Hepatocyte (in vitro differentiated cells): ENCODE measurements at regions not wholly inside any gene's neighbourhood (a gene's known extent, or its start where the extent isn't known, plus 50 kb on each side); places are given as distances from the start of the nearest gene placed in this dataset.

Source experiments
- DNase-seq: peaks from one replicate; pipeline ENCODE4 v3.0.0-alpha.2; 2016; ENCODE audit warnings: low spot score
- H2AFZ ChIP-seq: fragments of 200-600 bp; sonication (generic); 2 replicates; pipeline ENCODE4 v1.6.0; 2016; ENCODE audit warnings: antibody characterized with exemption, mild to moderate bottlenecking
- H3K27ac ChIP-seq: fragments of 200-600 bp; sonication (generic); 2 replicates; pipeline ENCODE4 v1.5.1; 2016; ENCODE audit warnings: mild to moderate bottlenecking
- H3K27me3 ChIP-seq: fragments of 200-600 bp; sonication (generic); 2 replicates; pipeline ENCODE4 v1.6.1; 2016
- H3K36me3 ChIP-seq: fragments of 200-600 bp; sonication (generic); replicated peaks from 2 replicates; pipeline ENCODE4 v1.5.1; 2016; ENCODE audit warnings: low read depth; ENCODE audit not compliant: insufficient read depth
- H3K4me1 ChIP-seq: fragments of 200-600 bp; sonication (generic); 2 replicates; pipeline ENCODE4 v1.5.1; 2016; ENCODE audit warnings: mild to moderate bottlenecking, moderate library complexity; ENCODE audit not compliant: insufficient read depth
- H3K4me2 ChIP-seq: fragments of 200-600 bp; sonication (generic); 2 replicates; pipeline ENCODE4 v1.6.0; 2016
- H3K4me3 ChIP-seq: fragments of 200-600 bp; sonication (generic); 2 replicates; pipeline ENCODE4 v1.5.1; 2016; ENCODE audit warnings: mild to moderate bottlenecking
- H3K79me2 ChIP-seq: fragments of 200-600 bp; sonication (generic); 2 replicates; pipeline ENCODE4 v1.6.0; 2017; ENCODE audit warnings: mild to moderate bottlenecking
- H3K9me2 ChIP-seq: fragments of 200-600 bp; sonication (generic); replicated peaks from 2 replicates; pipeline ENCODE4 v1.6.0; 2017; ENCODE audit warnings: mild to moderate bottlenecking; ENCODE audit not compliant: insufficient read depth
- H3K9me3 ChIP-seq: fragments of 200-600 bp; sonication (generic); 2 replicates; pipeline ENCODE4 v1.5.1; 2016; ENCODE audit warnings: low read depth, mild to moderate bottlenecking
- H4K20me1 ChIP-seq: fragments of 200-600 bp; sonication (generic); 2 replicates; pipeline ENCODE4 v1.6.0; 2016; ENCODE audit warnings: mild to moderate bottlenecking; ENCODE audit not compliant: insufficient read depth, poor library complexity, severe bottlenecking
- EZH2 ChIP-seq: fragments of 200-600 bp; sonication (generic); IDR thresholded peaks from 2 replicates; pipeline ENCODE4 v1.6.1; 2016; ENCODE audit warnings: antibody characterized with exemption, mild to moderate bottlenecking, borderline replicate concordance
- EZH2phosphoT487 ChIP-seq: fragments of 200-600 bp; sonication (generic); IDR thresholded peaks from one replicate; pipeline ENCODE4 v1.6.1; 2018; ENCODE audit warnings: antibody characterized with exemption, mild to moderate bottlenecking, low read depth, moderate library complexity; ENCODE audit not compliant: unreplicated experiment, severe bottlenecking
- WGBS: methylation state at CpG from one replicate; pipeline ENCODE4 v1.1.6; 2016; ENCODE audit warnings: low lambda C conversion rate; ENCODE audit errors: missing lambda C conversion rate; 5-methylcytosine and 5-hydroxymethylcytosine counted together
- TF ChIP-seq, protein P1 (sequence below): fragments of 200-600 bp; sonication (generic); IDR thresholded peaks from 2 replicates; pipeline ENCODE4 v1.5.1; 2016; ENCODE audit warnings: antibody characterized with exemption, mild to moderate bottlenecking; ENCODE audit not compliant: poor library complexity

DNA sequence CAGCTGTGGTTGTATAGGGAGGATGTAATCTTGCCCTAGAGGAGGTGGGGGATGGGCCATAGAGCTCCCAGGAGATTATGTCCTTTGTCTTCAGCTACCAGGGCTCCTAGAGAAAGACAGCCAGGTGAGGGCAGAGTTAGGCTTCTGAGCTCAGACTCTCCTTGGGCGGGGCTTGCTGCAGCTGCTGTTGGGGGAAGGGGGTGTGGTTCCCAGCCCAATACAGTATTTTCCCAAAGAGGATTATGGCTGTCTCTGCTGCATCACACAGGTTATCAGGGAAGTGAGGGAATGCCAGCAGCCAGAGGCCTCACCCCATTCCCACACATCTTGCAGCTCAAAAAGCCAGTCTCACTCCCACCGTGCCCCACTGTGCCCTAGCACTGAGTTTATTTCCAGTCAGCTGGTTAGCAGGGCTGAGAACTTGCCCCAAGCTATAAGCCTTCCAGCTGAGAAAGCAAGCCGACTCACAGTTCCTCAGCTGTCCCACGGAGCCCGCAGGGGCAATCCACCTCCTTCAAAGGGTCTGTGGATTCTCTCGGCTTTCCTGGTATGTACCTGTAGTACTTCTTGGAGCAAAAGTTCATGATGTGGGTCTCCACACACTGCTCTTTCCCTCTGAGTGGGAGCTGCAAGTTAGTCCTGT is 217.3 kb upstream of the CPNE8 start:
- no peak overlapping the region for H3K4me3 ChIP-seq
- TF ChIP-seq EZH2phosphoT487 (no peak), EZH2 (no peak)
- TF ChIP-seq, protein P1, sequence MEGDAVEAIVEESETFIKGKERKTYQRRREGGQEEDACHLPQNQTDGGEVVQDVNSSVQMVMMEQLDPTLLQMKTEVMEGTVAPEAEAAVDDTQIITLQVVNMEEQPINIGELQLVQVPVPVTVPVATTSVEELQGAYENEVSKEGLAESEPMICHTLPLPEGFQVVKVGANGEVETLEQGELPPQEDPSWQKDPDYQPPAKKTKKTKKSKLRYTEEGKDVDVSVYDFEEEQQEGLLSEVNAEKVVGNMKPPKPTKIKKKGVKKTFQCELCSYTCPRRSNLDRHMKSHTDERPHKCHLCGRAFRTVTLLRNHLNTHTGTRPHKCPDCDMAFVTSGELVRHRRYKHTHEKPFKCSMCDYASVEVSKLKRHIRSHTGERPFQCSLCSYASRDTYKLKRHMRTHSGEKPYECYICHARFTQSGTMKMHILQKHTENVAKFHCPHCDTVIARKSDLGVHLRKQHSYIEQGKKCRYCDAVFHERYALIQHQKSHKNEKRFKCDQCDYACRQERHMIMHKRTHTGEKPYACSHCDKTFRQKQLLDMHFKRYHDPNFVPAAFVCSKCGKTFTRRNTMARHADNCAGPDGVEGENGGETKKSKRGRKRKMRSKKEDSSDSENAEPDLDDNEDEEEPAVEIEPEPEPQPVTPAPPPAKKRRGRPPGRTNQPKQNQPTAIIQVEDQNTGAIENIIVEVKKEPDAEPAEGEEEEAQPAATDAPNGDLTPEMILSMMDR, result no peak
- no peak overlapping the region for H3K4me2 ChIP-seq
- no peaks in the 10 kb centered on the region for H3K9me2 ChIP-seq
- H4K20me1 ChIP-seq, result no peaks in the 10 kb centered on the region
- WGBS, result 53% methylated on average over 6 of the region's 6 CpGs
- no peak overlapping the region for H3K27ac ChIP-seq
- H3K79me2 ChIP-seq, result no peaks in the 10 kb centered on the region
- no peaks in the 10 kb centered on the region for H3K9me3 ChIP-seq
- no peak overlapping the region for H2AFZ ChIP-seq
- no peak for DNase-seq
- peaks cover under 1% of the 10 kb centered on the region for H3K4me1 ChIP-seq
- no peaks in the 10 kb centered on the region for H3K27me3 ChIP-seq
- H3K36me3 ChIP-seq, result no peaks in the 10 kb centered on the region

DNA sequence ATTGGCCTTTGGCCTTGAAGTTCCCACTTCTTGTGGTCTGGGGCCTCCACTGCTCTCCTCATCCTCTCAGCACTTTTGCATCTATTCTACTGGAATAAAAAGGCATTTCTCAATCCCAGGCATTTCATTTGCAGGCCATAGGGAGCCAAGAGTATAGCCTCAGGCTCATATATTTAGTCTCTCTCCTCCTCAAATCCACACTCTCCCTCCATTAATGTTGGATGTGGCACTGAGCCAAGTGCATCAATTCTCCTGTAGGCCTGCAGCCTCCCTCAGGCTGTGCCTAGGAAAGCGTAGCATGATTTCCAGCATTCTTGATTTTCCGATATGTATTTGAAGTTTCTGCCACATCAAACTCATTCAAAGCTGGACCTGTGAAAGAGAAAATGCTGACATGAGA is 211.5 kb upstream of the CPNE8 start:
- no peak overlapping the region for H3K4me2 ChIP-seq
- no peaks in the 10 kb centered on the region for H3K27me3 ChIP-seq
- H3K27ac ChIP-seq, result no peak overlapping the region
- no peaks in the 10 kb centered on the region for H4K20me1 ChIP-seq
- no peak for DNase-seq
- H3K9me2 ChIP-seq, result no peaks in the 10 kb centered on the region
- H3K4me1 ChIP-seq, result no peaks in the 10 kb centered on the region
- TF ChIP-seq EZH2phosphoT487, result no peak
- no peak for TF ChIP-seq EZH2
- TF ChIP-seq, protein P1, result no peak
- no peak overlapping the region for H3K4me3 ChIP-seq
- WGBS, result 84% methylated on average over 2 of the region's 2 CpGs
- H3K9me3 ChIP-seq, result no peaks in the 10 kb centered on the region
- H2AFZ ChIP-seq, result no peak overlapping the region
- H3K36me3 ChIP-seq, result no peaks in the 10 kb centered on the region
- no peaks in the 10 kb centered on the region for H3K79me2 ChIP-seq

DNA sequence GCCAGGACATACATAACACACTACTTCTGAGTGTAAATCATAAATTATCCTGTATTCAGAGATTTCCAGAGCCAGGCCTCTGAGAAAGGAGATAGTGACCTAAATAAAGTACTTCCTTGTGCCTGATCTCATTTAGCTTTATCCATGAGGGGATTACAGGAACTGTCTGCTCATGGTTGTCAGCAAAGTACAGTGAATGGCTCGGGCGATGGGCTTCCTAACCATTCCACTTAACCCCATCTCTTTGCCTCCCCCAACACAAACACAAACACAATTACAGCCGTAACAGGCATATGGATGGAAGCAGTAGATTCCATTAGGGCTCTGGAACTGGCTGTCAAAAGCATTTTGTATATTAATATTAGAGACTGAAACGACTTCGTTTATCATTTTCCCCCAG is 206.7 kb upstream of the CPNE8 start:
- Histone ChIP-seq H3K4me2 (no peak overlapping the region), H3K4me1 (no peaks in the 10 kb centered on the region), H3K9me3 (no peaks in the 10 kb centered on the region), H3K36me3 (no peaks in the 10 kb centered on the region), H3K79me2 (no peaks in the 10 kb centered on the region), H3K27ac (no peak overlapping the region), H3K4me3 (no peak overlapping the region), H3K9me2 (no peaks in the 10 kb centered on the region), H4K20me1 (no peaks in the 10 kb centered on the region), H3K27me3 (no peaks in the 10 kb centered on the region), H2AFZ (no peak overlapping the region)
- WGBS, result 64% methylated on average over 5 of the region's 5 CpGs
- TF ChIP-seq EZH2 (no peak), EZH2phosphoT487 (no peak)
- TF ChIP-seq, protein P1, result no peak
- no peak for DNase-seq

DNA sequence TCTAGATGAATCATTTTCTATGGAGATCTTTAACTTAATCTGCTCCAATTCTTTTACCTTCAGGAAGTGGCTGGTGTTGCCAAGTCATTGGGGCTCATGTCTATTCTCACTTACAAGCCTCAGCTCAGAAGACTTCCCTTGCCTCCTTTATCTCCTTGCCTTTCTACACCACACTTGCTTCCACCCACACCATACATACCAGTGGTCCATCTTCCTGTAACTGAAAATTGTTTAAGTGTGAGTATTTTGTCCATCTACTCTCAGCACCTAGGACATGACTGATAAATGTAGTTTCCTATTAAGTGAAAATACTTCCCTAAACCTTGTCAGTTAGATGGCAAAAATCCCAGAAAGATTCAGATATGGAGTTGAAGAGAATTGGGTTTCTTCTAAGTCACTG is 199.7 kb upstream of the CPNE8 start:
- Histone ChIP-seq H3K27ac (no peak overlapping the region), H3K4me2 (no peak overlapping the region)
- DNase-seq, result no peak

More for the DNA sequence above, 199.7 kb upstream of the CPNE8 start:
- Histone ChIP-seq H3K27me3 (no peaks in the 10 kb centered on the region), H3K36me3 (no peaks in the 10 kb centered on the region), H3K4me3 (no peak overlapping the region), H3K9me2 (no peaks in the 10 kb centered on the region), H3K79me2 (no peaks in the 10 kb centered on the region), H4K20me1 (no peaks in the 10 kb centered on the region), H3K4me1 (no peaks in the 10 kb centered on the region), H3K9me3 (no peaks in the 10 kb centered on the region), H2AFZ (no peak overlapping the region)
- TF ChIP-seq, protein P1, result no peak
